ENCODE measurements at regions not wholly inside any gene's neighbourhood (a gene's known extent, or its start where the extent isn't known, plus 50 kb on each side); places are given as distances from the start of the nearest gene placed in this dataset.

DNA sequence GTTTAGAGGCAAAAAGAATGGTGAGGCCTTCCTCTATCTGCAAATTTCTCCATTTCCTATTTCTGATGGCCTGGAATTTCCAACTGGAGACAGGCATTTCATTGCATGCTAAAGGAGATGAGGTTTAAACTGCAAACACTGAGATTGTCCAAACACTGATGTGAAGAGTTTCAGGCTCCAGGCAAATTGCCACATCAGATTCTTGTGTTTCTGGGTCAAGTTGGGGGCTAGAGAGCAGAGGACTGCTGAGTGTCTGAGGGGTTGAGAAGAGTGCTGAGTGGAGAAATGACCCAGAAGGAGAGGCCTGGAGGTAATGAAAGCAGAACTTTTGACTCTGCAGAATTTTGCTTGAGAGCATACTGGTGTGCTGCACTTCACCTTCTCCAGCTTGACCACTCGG, 216.7 kb upstream of the MPHOSPH6 start:
- DNase-seq, result no peak
- intact Hi-C loops (cut with DNase I), result no loop called here
- Histone ChIP-seq H3K4me3 (no peak overlapping the region), H3K36me3 (no peaks in the 10 kb centered on the region), H3K4me1 (no peaks in the 10 kb centered on the region), H3K9me3 (no peaks in the 10 kb centered on the region), H3K27me3 (no peaks in the 10 kb centered on the region), H3K27ac (no peak overlapping the region)
- no peak for ATAC-seq
- FAIRE-seq, result no peak
- TF ChIP-seq, protein P1, sequence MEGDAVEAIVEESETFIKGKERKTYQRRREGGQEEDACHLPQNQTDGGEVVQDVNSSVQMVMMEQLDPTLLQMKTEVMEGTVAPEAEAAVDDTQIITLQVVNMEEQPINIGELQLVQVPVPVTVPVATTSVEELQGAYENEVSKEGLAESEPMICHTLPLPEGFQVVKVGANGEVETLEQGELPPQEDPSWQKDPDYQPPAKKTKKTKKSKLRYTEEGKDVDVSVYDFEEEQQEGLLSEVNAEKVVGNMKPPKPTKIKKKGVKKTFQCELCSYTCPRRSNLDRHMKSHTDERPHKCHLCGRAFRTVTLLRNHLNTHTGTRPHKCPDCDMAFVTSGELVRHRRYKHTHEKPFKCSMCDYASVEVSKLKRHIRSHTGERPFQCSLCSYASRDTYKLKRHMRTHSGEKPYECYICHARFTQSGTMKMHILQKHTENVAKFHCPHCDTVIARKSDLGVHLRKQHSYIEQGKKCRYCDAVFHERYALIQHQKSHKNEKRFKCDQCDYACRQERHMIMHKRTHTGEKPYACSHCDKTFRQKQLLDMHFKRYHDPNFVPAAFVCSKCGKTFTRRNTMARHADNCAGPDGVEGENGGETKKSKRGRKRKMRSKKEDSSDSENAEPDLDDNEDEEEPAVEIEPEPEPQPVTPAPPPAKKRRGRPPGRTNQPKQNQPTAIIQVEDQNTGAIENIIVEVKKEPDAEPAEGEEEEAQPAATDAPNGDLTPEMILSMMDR (IDR thresholded peaks at IDR 0.05), result no peak
- WGBS, 2 donors, result 33 to 46% methylated on average over 1 of the region's 1 CpG

DNA sequence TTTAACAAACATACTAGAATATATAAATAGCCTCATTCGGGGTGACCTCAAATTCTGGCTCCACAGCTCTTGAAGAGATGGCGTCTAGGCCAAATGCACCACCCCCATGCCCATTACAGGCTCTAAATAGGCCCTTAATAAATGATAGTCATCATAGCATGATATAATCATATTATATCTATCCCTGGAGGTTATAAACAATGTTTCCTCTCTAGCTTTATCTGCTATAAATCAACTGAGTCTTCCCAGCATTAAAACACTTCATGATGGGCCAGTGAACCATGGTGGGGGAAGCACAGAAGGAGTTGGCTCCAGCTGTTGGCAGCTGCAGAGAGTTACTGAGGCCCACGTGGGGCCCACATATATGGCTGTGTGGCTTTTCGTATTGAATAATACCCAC, 214.9 kb upstream of the MPHOSPH6 start:
- FAIRE-seq (no peak), ATAC-seq (no peak), DNase-seq (no peak)
- intact Hi-C loops (cut with DNase I), result no loop called here
- 59 to 61% methylated on average over 4 of the region's 4 CpGs for WGBS, 2 donors
- no peaks in the 10 kb centered on the region for H3K27me3 ChIP-seq
- H3K27ac ChIP-seq, result no peak overlapping the region
- no peaks in the 10 kb centered on the region for H3K36me3 ChIP-seq
- TF ChIP-seq, protein P1 (IDR thresholded peaks at IDR 0.05), result no peak
- H3K9me3 ChIP-seq, result no peaks in the 10 kb centered on the region
- no peak overlapping the region for H3K4me3 ChIP-seq
- H3K4me1 ChIP-seq, result no peaks in the 10 kb centered on the region

DNA sequence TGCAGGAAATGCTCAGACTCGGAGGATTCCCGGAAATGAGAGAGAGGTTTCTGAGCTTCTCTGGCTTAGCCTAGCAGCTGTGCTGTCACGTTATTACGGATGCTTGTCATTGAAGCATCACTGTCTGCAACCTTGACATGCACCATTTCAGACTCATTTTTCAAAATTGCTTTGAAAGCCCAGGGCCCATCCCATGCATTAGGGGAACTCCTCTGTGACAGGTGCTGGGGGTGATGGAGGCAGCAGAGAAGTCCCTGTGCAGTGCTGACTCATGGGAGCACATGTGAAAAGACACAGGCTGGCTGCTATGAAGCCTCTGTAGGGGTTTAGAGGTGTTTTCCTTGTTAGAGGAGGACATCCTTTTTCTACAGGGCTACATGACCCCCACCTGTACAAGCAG, 214.0 kb upstream of the MPHOSPH6 start:
- H3K4me1 ChIP-seq, result no peaks in the 10 kb centered on the region
- H3K9me3 ChIP-seq, result no peaks in the 10 kb centered on the region
- no peaks in the 10 kb centered on the region for H3K27me3 ChIP-seq
- DNase-seq (no peak), ATAC-seq (no peak), FAIRE-seq (no peak)
- intact Hi-C loops (cut with DNase I), result no loop called here
- TF ChIP-seq, protein P1 (IDR thresholded peaks at IDR 0.05), result no peak
- H3K27ac ChIP-seq, result no peak overlapping the region
- WGBS, 2 donors, result 65 to 73% methylated on average over 4 of the region's 4 CpGs
- H3K4me3 ChIP-seq, result no peak overlapping the region
- no peaks in the 10 kb centered on the region for H3K36me3 ChIP-seq

DNA sequence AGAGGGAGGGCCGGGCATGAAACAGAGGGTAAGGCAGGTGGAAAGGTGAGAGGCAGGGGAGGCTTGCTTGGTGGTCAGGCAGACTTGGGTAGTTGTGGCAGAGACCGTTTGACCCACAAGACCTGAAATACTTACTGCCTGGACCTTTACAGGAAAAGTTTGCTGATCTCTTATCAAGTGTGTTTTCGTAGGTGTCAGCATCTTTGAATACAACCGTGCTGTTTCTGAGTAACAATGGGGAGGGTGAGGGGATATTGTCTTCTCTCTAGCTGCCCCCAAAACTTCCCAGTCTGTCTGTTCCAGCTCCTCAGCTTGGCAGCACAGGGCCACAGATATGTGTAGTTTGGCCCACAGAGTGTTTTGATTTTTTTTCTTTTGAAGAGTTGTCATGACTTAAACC, 212.5 kb upstream of the MPHOSPH6 start:
- DNase-seq (no peak), FAIRE-seq (no peak), ATAC-seq (no peak)
- Histone ChIP-seq H3K4me1 (no peaks in the 10 kb centered on the region), H3K4me3 (no peak overlapping the region), H3K27me3 (no peaks in the 10 kb centered on the region), H3K9me3 (no peaks in the 10 kb centered on the region), H3K27ac (no peak overlapping the region), H3K36me3 (no peaks in the 10 kb centered on the region)
- WGBS, 2 donors, result 35 to 45% methylated on average over 4 of the region's 4 CpGs
- TF ChIP-seq, protein P1 (IDR thresholded peaks at IDR 0.05), result no peak
- intact Hi-C loops (cut with DNase I), result no loop called here

DNA sequence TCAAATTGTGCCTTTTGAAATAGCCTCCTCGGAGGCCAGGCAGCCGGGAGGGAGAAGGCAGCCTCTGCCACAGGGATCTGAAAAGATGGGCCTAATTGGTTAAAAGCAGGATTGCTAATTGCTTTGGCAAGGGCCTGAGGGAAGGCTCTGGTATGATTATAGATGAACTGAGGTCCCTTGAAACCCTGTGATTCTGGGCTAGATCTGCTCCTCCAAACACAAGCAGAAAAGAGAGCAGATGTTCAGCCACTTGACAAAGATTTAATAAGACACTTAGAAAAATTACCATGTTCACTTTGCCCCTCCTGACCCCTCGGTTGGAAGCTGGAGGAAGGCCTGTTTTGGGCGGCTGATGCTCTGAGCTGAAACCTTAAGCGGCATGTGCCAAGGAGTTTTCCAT, 209.5 kb upstream of the MPHOSPH6 start:
- DNase-seq, result no peak
- intact Hi-C loops (cut with DNase I), result no loop called here
- Histone ChIP-seq H3K36me3 (no peaks in the 10 kb centered on the region), H3K27ac (no peak overlapping the region), H3K4me1 (no peaks in the 10 kb centered on the region), H3K9me3 (no peaks in the 10 kb centered on the region), H3K4me3 (no peak overlapping the region), H3K27me3 (no peaks in the 10 kb centered on the region)
- 74 to 86% methylated on average over 5 of the region's 5 CpGs for WGBS, 2 donors
- no peak for FAIRE-seq
- no peak for ATAC-seq
- TF ChIP-seq, protein P1 (IDR thresholded peaks at IDR 0.05), result no peak
